B cell (primary cell): ENCODE measurements at regions not wholly inside any gene's neighbourhood (a gene's known extent, or its start where the extent isn't known, plus 50 kb on each side); places are given as distances from the start of the nearest gene placed in this dataset.

ENCODE experiments used
- CTCF ChIP-seq: fragments of 200-600 bp; IDR thresholded peaks from one replicate; pipeline ENCODE4 v1.8.0; 2022; ENCODE audit warnings: antibody characterized with exemption, mild to moderate bottlenecking
- EZH2 ChIP-seq: IDR thresholded peaks from 2 replicates; pipeline ENCODE4 v1.6.1; 2012; ENCODE audit warnings: borderline replicate concordance, low read depth, mild to moderate bottlenecking, moderate library complexity, low read length; ENCODE audit not compliant: insufficient read depth, poor library complexity, severe bottlenecking

- TF ChIP-seq CTCF, result no peak
- no peak for TF ChIP-seq EZH2
Measured at GRCh38 chr7:84704380-84704779, 482.5 kb downstream of the SEMA3D start.
